IPS-15b (cell line): ENCODE measurements at regions not wholly inside any gene's neighbourhood (a gene's known extent, or its start where the extent isn't known, plus 50 kb on each side); places are given as distances from the start of the nearest gene placed in this dataset.

ENCODE experiments used
- H3K27me3 ChIP-seq: one replicate; pipeline ENCODE4 v1.6.1; 2013; ENCODE audit warnings: low read length; ENCODE audit not compliant: control insufficient read depth, insufficient read depth
- H3K36me3 ChIP-seq: one replicate; pipeline ENCODE4 v1.6.1; 2013; ENCODE audit warnings: low read length; ENCODE audit not compliant: control insufficient read depth, insufficient read depth
- H3K4me1 ChIP-seq: one replicate; pipeline ENCODE4 v1.6.1; 2013; ENCODE audit warnings: mild to moderate bottlenecking, low read length; ENCODE audit not compliant: control insufficient read depth, insufficient read depth
- H3K4me3 ChIP-seq: one replicate; pipeline ENCODE4 v1.5.1; 2013; ENCODE audit warnings: low read depth, low read length
- H3K9ac ChIP-seq: one replicate; pipeline ENCODE4 v1.6.1; 2013; ENCODE audit warnings: low read depth, mild to moderate bottlenecking, low read length
- H3K9me3 ChIP-seq: one replicate; pipeline ENCODE4 v1.6.1; 2013; ENCODE audit warnings: mild to moderate bottlenecking, low read length; ENCODE audit not compliant: control insufficient read depth, insufficient read depth

DNA sequence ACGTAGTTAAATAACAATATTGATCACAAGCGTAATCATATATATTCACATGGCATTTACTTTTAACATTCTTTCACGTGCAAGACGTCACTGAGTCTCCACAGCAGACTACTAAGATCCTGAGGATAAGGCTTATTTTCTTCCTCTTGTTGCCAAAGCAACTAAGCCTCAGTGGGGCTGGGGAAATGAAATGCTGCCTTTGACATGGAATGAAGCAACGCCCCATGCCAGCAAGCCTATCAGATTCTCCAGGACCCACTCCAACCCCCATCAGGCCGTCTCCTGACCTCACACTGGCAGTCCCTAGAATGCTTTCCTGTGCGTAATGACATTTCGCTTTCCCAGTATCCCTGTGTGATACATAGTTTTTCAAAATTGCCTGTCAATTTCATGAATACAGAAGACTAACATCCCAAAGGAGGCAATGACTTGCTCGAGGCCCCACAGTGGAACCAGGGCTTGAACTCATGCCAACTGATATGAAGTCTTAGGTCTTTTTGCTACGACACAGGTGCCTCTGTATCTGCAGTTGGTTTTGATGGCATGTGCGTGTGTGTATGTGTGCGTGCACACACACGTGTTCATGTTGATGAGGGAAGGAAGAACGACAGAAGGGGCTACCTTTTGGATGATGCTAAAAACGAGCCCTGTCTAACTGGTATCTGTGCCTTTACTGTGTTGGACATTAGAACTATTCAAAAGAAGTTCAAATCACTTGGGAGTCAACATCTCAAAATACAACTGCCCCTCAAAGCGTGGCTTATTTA is 239.1 kb downstream of the VRK1 start:
- Histone ChIP-seq H3K4me3 (no peak overlapping the region), H3K36me3 (no peaks in the 10 kb centered on the region), H3K4me1 (no peaks in the 10 kb centered on the region), H3K9me3 (peaks cover 2% of the 10 kb centered on the region), H3K27me3 (peaks cover 31% of the 10 kb centered on the region), H3K9ac (no peak overlapping the region)

DNA sequence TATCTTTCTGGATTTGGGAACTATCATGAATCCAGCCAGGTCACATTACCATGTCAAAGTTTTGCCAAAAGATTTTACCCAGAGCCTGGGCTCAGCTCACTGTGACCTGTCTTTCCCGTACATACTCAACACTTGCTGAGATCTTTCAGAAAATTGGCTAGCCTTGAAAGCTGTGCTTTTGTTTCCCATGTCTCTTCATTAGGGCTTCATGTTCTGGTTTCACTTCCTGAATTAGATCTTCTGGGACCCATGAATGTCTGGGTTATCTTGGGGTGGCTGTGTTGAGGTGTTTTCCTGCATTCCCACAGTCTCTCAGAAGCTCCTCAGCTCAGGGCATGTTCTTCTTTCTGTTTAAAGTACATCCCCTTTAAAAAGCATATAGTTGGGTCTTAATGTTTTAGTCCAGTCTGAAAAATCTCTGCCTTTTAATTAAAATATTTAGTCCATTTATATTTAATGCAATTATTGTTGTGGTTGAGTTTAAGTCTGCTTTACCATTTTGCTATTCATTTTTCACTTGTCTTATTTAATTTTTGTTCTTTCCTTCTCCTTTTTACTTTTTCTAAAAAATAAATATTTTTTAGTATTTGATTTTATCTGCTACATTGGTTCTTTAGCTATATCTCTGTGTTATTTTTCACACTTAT is 242.7 kb downstream of the VRK1 start:
- no peaks in the 10 kb centered on the region for H3K36me3 ChIP-seq
- H3K4me1 ChIP-seq, result no peaks in the 10 kb centered on the region
- H3K9ac ChIP-seq, result no peak overlapping the region
- H3K9me3 ChIP-seq, result peaks cover 2% of the 10 kb centered on the region
- H3K27me3 ChIP-seq, result peaks cover 5% of the 10 kb centered on the region
- H3K4me3 ChIP-seq, result no peak overlapping the region

DNA sequence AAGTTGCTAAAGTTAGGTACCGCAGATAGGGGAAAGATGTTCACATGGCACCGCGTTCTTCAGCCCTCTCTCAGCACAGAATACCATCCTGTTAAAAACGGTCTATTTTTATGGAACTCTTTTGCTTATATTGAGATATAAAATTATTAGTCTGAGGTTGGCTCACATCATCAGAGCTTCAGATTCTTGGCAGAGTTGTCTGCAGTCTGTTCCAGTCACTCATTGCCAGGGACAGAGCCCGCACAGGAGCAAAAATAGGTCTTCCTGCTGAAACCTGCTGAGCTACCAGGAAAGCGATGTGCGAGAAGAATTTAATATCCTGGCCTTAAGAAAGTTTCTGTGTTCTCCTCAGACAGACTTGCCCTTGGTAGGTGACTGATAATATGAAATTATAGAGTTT is 249.8 kb downstream of the VRK1 start:
- H3K9ac ChIP-seq, result no peak overlapping the region
- no peaks in the 10 kb centered on the region for H3K27me3 ChIP-seq
- no peaks in the 10 kb centered on the region for H3K4me1 ChIP-seq
- H3K36me3 ChIP-seq, result no peaks in the 10 kb centered on the region
- no peaks in the 10 kb centered on the region for H3K9me3 ChIP-seq
- H3K4me3 ChIP-seq, result no peak overlapping the region

DNA sequence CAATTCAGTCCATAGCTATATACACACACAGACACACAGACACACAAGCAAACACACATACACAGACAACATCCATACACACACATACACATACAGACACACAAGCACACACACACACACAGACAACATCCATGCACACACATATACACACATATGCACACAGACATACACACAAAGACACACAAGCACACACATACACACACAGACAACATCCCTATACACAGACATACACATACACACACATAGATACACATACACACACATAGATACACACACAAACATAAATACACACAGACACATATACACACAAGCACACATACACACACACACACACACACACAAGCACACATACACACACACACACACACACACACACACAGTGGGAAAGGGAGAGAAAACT is 254.8 kb downstream of the VRK1 start:
- H3K4me3 ChIP-seq, result no peak overlapping the region
- H3K9ac ChIP-seq, result no peak overlapping the region
- H3K9me3 ChIP-seq, result no peaks in the 10 kb centered on the region
- H3K36me3 ChIP-seq, result no peaks in the 10 kb centered on the region
- no peaks in the 10 kb centered on the region for H3K4me1 ChIP-seq
- no peaks in the 10 kb centered on the region for H3K27me3 ChIP-seq

DNA sequence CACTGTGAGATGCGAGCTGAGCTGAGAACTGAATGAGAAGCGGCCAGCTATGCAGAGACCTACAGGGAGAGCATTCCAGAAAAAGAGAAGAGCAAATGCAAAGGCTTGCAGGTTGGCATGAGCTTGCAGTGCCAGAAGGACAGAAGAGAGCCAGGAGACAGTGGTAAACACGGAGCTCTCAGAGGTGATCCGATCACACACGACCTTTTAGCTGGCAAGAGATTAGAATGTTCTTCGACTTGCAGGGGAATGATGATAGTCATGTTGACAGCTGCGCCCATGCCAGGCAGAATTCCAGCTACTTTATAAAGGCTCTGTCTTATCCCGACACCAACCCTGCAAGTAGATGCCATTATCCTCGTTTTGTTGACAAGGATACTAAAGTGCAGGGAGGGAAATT is 256.8 kb downstream of the VRK1 start:
- Histone ChIP-seq H3K27me3 (no peaks in the 10 kb centered on the region), H3K4me1 (no peaks in the 10 kb centered on the region), H3K4me3 (no peak overlapping the region), H3K9me3 (no peaks in the 10 kb centered on the region), H3K9ac (no peak overlapping the region), H3K36me3 (no peaks in the 10 kb centered on the region)

DNA sequence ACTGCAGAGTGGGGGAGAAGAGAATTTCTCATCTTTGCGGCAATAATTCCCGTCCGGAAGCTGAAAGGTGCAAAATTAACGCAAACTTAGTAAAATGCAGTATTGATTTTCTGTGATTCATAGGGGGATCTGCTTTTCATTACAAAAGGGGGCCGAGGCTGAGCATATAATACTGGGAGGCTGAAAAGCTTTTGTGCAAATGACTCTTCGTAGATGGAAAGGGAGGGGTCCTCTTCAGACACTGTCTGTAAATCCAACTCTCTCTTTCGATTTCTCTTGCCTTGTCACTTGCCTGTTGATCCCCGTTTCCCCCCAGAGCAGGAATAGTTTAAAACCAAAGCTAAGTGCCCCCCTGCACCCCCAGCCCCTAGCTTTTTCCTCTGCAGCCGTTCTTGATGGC is 258.2 kb downstream of the VRK1 start:
- H3K4me3 ChIP-seq, result no peak overlapping the region
- no peaks in the 10 kb centered on the region for H3K36me3 ChIP-seq
- H3K4me1 ChIP-seq, result no peaks in the 10 kb centered on the region
- H3K27me3 ChIP-seq, result no peaks in the 10 kb centered on the region
- no peaks in the 10 kb centered on the region for H3K9me3 ChIP-seq
- no peak overlapping the region for H3K9ac ChIP-seq

DNA sequence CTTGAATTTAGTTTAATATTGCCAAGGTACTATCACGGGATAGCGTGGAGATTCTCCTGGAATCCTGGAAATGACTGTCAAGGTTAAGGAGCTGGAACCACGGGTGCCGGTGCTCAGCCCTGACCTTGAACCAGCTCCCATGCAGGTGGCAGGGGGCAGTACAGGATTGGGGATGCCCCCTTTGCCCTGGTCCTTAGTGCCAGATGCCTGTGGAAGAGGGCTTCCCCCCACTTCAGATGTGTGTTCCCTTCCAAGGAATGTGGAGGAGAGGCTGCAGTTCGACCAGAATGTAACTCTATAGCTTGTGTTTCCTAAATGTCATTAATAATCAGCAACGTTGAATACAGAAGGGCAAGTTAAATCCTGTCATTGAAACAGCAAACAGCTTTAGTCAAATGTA is 258.9 kb downstream of the VRK1 start:
- H3K36me3 ChIP-seq, result no peaks in the 10 kb centered on the region
- no peak overlapping the region for H3K4me3 ChIP-seq
- no peaks in the 10 kb centered on the region for H3K27me3 ChIP-seq
- H3K9me3 ChIP-seq, result no peaks in the 10 kb centered on the region
- H3K4me1 ChIP-seq, result no peaks in the 10 kb centered on the region
- no peak overlapping the region for H3K9ac ChIP-seq

DNA sequence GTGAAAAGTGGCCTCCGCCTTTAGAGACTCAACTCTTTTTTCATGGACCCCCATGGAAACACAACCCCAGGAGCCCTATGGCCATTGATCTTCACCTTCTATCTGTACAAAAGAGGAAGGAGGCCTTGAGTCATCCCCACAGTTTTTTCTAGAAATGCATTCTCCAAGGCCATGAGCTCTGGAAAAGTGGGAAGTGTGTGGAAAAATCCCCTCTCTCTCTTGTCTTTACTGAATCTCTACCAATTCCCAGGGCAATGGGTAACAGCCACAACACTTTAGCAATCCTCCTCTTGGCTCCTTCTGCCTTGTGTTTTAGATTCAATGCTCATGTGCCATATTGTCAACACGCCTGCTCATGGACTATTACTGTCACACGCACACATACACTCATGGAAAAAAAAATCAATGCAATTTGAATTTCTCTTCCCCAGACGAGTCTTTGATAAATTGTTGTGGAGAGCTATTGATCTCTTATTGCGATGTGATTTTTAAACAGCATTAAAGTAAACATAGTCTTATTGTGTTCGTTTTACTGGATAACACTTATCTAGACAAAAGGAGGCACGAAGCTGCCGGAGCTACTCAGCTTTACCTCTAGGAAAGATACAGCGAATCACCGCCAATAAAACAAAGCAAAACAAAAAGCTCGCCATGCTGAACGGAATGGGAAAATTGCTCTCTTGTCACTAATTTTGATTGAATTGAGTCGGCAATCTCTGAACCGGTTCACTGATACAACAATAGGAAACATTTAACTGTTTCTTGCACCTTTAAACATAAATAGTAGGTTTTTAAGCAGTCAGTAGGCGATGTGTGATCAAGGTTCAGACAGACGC is 260.3 kb downstream of the VRK1 start:
- no peaks in the 10 kb centered on the region for H3K4me1 ChIP-seq
- no peak overlapping the region for H3K4me3 ChIP-seq
- no peaks in the 10 kb centered on the region for H3K9me3 ChIP-seq
- no peak overlapping the region for H3K9ac ChIP-seq
- H3K27me3 ChIP-seq, result no peaks in the 10 kb centered on the region
- no peaks in the 10 kb centered on the region for H3K36me3 ChIP-seq

DNA sequence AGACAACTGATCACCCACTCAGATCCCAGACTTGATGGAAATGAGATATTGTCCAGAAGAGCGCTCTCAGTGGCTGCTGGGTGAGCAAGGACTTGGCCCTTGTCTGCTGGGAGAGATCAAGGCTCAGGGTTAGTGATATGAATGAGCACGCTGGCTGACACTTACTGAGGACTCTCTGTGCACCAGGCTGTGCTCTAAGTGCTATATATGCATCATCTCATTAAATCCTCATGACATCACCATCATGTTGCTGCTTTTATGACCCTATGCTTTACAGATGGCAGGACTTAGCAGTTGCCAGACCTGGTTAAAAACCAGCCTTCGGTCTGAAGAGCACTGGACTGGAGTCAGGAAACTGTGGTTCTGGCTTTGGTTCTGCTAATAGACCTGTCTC is 260.9 kb downstream of the VRK1 start:
- no peak overlapping the region for H3K9ac ChIP-seq
- no peaks in the 10 kb centered on the region for H3K9me3 ChIP-seq
- no peaks in the 10 kb centered on the region for H3K27me3 ChIP-seq
- H3K4me1 ChIP-seq, result no peaks in the 10 kb centered on the region
- no peaks in the 10 kb centered on the region for H3K36me3 ChIP-seq
- no peak overlapping the region for H3K4me3 ChIP-seq

DNA sequence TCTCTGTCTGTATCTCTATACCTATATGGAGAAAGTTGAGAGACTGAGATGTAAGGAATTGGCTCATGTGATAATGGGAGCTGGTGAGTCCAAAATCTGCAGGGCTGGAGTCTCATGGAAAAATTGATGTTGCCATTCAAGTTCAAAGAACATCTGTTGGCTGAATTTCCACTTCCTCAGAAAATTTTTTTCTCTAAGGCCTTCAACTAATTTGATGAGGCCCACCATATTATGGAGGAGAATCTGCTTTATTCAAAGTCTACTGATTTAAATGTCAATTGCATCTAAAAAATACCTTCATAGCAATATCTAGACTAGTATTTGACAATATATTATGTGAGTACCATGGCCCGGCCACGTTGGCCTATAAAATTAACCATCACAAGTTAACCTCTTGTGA is 261.4 kb downstream of the VRK1 start:
- Histone ChIP-seq H3K4me3 (no peak overlapping the region), H3K4me1 (no peaks in the 10 kb centered on the region), H3K27me3 (no peaks in the 10 kb centered on the region), H3K9me3 (no peaks in the 10 kb centered on the region), H3K9ac (no peak overlapping the region), H3K36me3 (no peaks in the 10 kb centered on the region)

DNA sequence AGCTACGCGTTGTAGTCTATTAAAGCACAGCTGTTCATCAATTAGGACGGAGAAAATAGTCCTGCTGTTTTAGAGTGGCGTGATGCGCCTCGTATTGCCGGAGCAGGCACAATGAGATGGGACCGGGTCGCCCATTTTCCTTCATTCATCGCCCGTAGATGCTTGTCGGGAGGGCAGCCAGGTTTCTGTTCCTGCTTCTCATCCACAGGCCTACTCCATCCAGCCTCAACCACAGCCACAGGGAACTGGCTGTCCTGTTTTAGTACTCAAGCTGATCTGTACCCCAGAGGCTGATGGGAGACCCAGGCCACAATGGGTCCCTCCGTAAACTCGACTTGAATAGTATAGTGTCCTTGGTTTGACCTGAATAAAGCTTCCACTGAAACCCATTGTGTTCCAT is 264.0 kb downstream of the VRK1 start:
- Histone ChIP-seq H3K9ac (no peak overlapping the region), H3K9me3 (no peaks in the 10 kb centered on the region), H3K4me1 (no peaks in the 10 kb centered on the region), H3K4me3 (no peak overlapping the region), H3K36me3 (no peaks in the 10 kb centered on the region), H3K27me3 (no peaks in the 10 kb centered on the region)

DNA sequence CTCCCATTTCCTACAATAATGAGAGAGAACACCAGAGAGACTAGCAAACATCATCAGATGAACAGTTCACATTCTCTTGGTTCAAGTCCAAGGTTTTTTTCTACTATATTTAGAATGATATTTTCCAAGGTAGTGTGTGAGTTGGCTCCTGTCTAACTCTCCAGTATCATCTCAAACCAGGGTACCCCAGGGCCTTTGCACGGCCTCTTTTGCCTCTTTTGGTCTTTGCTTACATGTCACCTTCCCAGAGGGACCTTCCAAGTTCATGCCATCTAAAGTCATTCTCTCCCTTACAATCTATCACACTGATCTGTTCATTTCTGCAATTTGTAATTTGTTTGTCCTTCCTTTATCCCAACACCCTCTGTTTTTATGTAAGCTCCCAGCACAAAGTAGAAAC is 264.5 kb downstream of the VRK1 start:
- no peaks in the 10 kb centered on the region for H3K9me3 ChIP-seq
- no peak overlapping the region for H3K4me3 ChIP-seq
- no peaks in the 10 kb centered on the region for H3K4me1 ChIP-seq
- H3K36me3 ChIP-seq, result no peaks in the 10 kb centered on the region
- H3K9ac ChIP-seq, result no peak overlapping the region
- H3K27me3 ChIP-seq, result no peaks in the 10 kb centered on the region
